Calu3 (cell line): ENCODE measurements at regions not wholly inside any gene's neighbourhood (a gene's known extent, or its start where the extent isn't known, plus 50 kb on each side); places are given as distances from the start of the nearest gene placed in this dataset.
A peak's percentile ranks its signal among the peaks of the same experiment; 100 is the strongest.

ENCODE experiments used
- BruUV-seq: library from RNA; stranded (reverse); fragments of 400-500 nt; replicated peaks from 2 replicates; lab custom pipeline; 2021; lab: Mats Ljungman, UMichigan
- CTCF ChIA-PET: fragments of 300-600 bp; sonication (Branson Sonifier 250); formaldehyde crosslinking; loops from one replicate; lab custom pipeline; 2022; ENCODE audit warnings: antibody characterized with exemption; lab: Charles Lee
- DNase-seq: peaks from one replicate; pipeline ENCODE4 v3.0.0; 2022
- H3K27ac Mint-ChIP-seq: one replicate; pipeline ENCODE4 v1.8.0; 2022; ENCODE audit warnings: mixed read lengths; ENCODE audit not compliant: unreplicated experiment
- H3K27me3 Mint-ChIP-seq: one replicate; pipeline ENCODE4 v1.8.0; 2022; ENCODE audit warnings: mixed read lengths; ENCODE audit not compliant: unreplicated experiment
- H3K36me3 Mint-ChIP-seq: one replicate; pipeline ENCODE4 v1.8.0; 2022; ENCODE audit warnings: mild to moderate bottlenecking, moderate library complexity, mixed read lengths; ENCODE audit not compliant: insufficient read depth, unreplicated experiment
- H3K4me1 Mint-ChIP-seq: one replicate; pipeline ENCODE4 v1.8.0; 2022; ENCODE audit warnings: mild to moderate bottlenecking, low read depth, mixed read lengths; ENCODE audit not compliant: unreplicated experiment
- H3K4me3 Mint-ChIP-seq: one replicate; pipeline ENCODE4 v1.8.0; 2022; ENCODE audit warnings: mild to moderate bottlenecking, low read depth, moderate library complexity, mixed read lengths; ENCODE audit not compliant: unreplicated experiment
- H3K9me3 Mint-ChIP-seq: one replicate; pipeline ENCODE4 v1.8.0; 2022; ENCODE audit warnings: low read depth, mixed read lengths; ENCODE audit not compliant: unreplicated experiment
- CTCF ChIP-seq: fragments of 200-600 bp; IDR thresholded peaks from one replicate; pipeline ENCODE4 v1.8.0; 2022; ENCODE audit warnings: antibody characterized with exemption; ENCODE audit not compliant: unreplicated experiment
- intact Hi-C: fragments of 100-400 bp; cut with micrococcal nuclease; formaldehyde crosslinking; loops from one replicate; pipeline ENCODE4 v1.10.0; 2022; ENCODE audit not compliant: unreplicated experiment

- H3K4me3 Mint-ChIP-seq: no peak overlapping the region
- no peaks in the 10 kb centered on the region for H3K9me3 Mint-ChIP-seq
- H3K4me1 Mint-ChIP-seq: peaks cover 28% of the 10 kb centered on the region
- no peak overlapping the region for H3K27ac Mint-ChIP-seq
- no peaks in the 10 kb centered on the region for H3K27me3 Mint-ChIP-seq
- no peak for DNase-seq
- no peaks in the 10 kb centered on the region for H3K36me3 Mint-ChIP-seq
- CTCF ChIA-PET: no interaction called here
- intact Hi-C loops: no loop called here
- BruUV-seq: no TSS peak
- no peak for TF ChIP-seq CTCF
Measured at GRCh38 chr15:53844634-53845033, 85.2 kb upstream of the WDR72 start.

GRCh38 chr15:53843869-53844569 lies 84.6 kb upstream of the WDR72 start:
- no peak for TF ChIP-seq CTCF
- no peaks in the 10 kb centered on the region for H3K9me3 Mint-ChIP-seq
- no peak overlapping the region for H3K4me3 Mint-ChIP-seq
- DNase-seq: no peak
- no peaks in the 10 kb centered on the region for H3K27me3 Mint-ChIP-seq
- H3K27ac Mint-ChIP-seq: peak overlapping the region; percentile 5
- BruUV-seq: no TSS peak
- CTCF ChIA-PET: interaction anchor here (0.6 kb wide), 1 partner anchor 1561 kb away, joined by 3 read pairs; no protein-coding TSS in a partner anchor
- peaks cover 28% of the 10 kb centered on the region for H3K4me1 Mint-ChIP-seq
- intact Hi-C loops: no loop called here
- H3K36me3 Mint-ChIP-seq: no peaks in the 10 kb centered on the region

GRCh38 chr15:53843166-53843565 lies 83.7 kb upstream of the WDR72 start:
- DNase-seq: no peak
- Mint-ChIP-seq H3K4me1 (peaks cover 28% of the 10 kb centered on the region), H3K27me3 (no peaks in the 10 kb centered on the region), H3K27ac (no peak overlapping the region), H3K36me3 (no peaks in the 10 kb centered on the region), H3K4me3 (no peak overlapping the region), H3K9me3 (no peaks in the 10 kb centered on the region)
- intact Hi-C loops: no loop called here
- no peak for TF ChIP-seq CTCF
- BruUV-seq: no TSS peak
- CTCF ChIA-PET: interaction anchor here (0.6 kb wide), 1 partner anchor 1562 kb away, joined by 3 read pairs; no protein-coding TSS in a partner anchor

- H3K9me3 Mint-ChIP-seq: no peaks in the 10 kb centered on the region
- no peak for DNase-seq
- no TSS peak for BruUV-seq
- TF ChIP-seq CTCF: no peak
- intact Hi-C loops: no loop called here
- H3K27me3 Mint-ChIP-seq: no peaks in the 10 kb centered on the region
- CTCF ChIA-PET: interaction anchor here (0.7 kb wide), 1 partner anchor 11 kb away, joined by 3 read pairs; no protein-coding TSS in a partner anchor
- H3K4me3 Mint-ChIP-seq: no peak overlapping the region
- no peak overlapping the region for H3K27ac Mint-ChIP-seq
- peaks cover 35% of the 10 kb centered on the region for H3K4me1 Mint-ChIP-seq
- H3K36me3 Mint-ChIP-seq: no peaks in the 10 kb centered on the region
Measured at GRCh38 chr15:53841651-53842050, 82.2 kb upstream of the WDR72 start.
